Astrocyte of the cerebellum (primary cell): ENCODE measurements at regions not wholly inside any gene's neighbourhood (a gene's known extent, or its start where the extent isn't known, plus 50 kb on each side); places are given as distances from the start of the nearest gene placed in this dataset.
"Not testable (repeated sequence)": the region's sequence is repeated elsewhere in the genome, so short reads cannot be mapped to it uniquely, and the experiment has no call there.

Experiments used
- DNase-seq: peaks from one replicate; pipeline ENCODE4 v3.0.0-alpha.2; 2011; ENCODE audit warnings: low read depth
- H3K4me3 ChIP-seq: 2 replicates; pipeline ENCODE4 v1.5.1; 2011; ENCODE audit warnings: mild to moderate bottlenecking, low read depth, low read length, moderate library complexity
- CTCF ChIP-seq: IDR thresholded peaks from 2 replicates; pipeline ENCODE4 v1.5.1; 2012; ENCODE audit warnings: low read length, low read depth, moderate library complexity, mild to moderate bottlenecking; ENCODE audit errors: missing control alignments
- in situ Hi-C: cut with HindIII; loops from 2 replicates; pipeline ENCODE4 v1.10.0; 2017; ENCODE audit warnings: low sequenced_read_pairs

DNA sequence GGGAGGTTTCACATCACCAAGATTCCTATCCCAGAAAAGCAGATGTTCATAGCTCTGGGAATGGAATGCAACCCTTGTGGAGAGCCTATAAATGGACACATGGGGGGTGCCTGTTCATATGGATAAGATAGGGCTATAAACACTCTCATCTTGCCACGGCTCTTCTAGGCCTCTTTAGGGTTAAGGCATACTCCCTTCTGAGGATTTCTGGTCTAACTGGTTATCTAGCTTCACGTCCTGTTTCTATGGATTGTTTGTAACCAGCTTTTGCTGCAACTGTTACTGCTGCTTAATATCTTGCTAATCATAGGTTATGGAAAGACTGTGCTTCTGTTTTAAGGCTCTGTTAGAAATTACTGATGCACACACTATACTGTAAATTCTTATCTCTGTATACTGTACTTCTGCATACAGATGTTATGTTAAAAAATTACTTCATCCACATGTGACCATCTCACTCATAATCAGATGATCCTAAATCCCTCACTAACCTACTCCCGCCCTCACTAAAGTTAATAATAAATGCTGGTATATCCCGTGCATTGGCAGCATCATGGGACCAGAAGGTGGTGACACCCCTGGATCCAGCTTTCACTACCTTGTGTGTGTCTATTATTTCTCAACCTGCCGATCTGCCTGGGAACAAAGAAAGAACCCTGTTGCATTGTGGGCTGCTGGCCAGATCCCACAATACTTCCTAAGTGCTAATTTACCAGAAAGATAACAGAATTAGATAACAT lies 68.7 kb downstream of the PRKAB2 start:
- H3K4me3 ChIP-seq, DNase-seq, in situ Hi-C loops: not testable (repeated sequence)

GRCh38 chr1:147099192-147099591 lies 73.1 kb downstream of the PRKAB2 start:
- H3K4me3 ChIP-seq: no peak overlapping the region
- TF ChIP-seq CTCF: no peak
- in situ Hi-C loops: no loop called here
- DNase-seq: no peak

GRCh38 chr1:147098338-147098973 lies 73.8 kb downstream of the PRKAB2 start:
- in situ Hi-C loops, DNase-seq, H3K4me3 ChIP-seq: not testable (repeated sequence)
- peak; percentile 25 for TF ChIP-seq CTCF

DNA sequence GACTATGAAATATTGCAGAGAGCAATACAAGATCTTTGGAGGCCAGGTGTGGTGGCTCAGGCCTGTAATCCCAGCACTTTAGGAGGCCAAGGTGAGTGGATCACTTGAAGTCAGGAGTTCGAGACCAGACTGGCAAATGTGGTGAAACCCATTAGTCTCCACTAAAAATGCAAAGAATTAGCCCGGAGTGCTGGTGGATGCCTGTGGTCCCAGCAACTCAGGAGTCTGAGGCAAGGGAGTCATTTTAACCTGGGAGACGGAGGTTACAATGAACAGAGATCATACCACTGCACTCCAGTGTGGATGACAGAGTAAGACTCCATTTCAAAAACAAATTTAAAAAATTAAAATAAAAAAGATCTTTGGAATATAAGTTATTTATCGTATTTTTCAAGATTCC lies 76.6 kb downstream of the PRKAB2 start:
- no peak for TF ChIP-seq CTCF
- in situ Hi-C loops: no loop called here
- no peak for DNase-seq
- H3K4me3 ChIP-seq: no peak overlapping the region

DNA sequence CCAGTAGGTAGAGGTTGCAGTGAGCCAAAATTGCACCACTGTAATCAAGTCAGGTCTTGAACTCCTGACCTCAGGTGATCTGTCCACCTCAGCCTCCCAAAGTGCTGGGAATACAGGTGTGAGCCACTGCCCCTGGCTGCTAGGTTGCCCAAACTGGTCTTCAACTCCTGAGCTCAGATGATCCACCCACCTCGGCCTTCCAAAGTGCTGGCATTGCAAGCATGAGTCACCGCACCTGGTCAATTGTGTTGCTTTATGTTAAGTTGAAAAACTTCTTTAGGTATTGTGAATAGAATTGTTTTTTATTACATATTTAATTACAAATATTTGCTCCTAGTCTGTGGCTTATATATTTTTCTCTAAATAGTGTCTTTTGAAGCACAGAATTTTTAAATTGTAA lies 80.5 kb downstream of the PRKAB2 start:
- DNase-seq: no peak
- TF ChIP-seq CTCF: no peak
- in situ Hi-C loops: no loop called here
- H3K4me3 ChIP-seq: no peak overlapping the region

DNA sequence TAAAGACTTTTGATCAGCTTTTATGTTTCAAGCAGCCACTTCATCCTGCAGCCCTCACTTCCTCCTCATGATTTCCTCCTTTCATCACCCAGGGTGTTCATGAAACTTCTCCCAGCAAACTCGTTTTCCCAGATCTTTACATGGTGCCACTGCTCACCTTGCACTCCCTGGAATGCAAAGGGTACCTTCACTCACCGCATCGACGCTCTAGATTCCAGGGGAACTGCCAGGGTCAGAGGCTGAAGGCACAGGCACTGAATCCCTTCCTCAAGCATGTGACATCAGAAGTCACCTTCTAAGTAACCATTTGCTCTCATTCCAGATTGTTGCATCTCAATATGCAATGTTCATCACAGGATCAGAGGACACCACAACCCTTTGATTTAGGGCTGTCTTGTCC lies 82.8 kb downstream of the PRKAB2 start:
- no peak for TF ChIP-seq CTCF
- no peak for DNase-seq
- in situ Hi-C loops: no loop called here
- H3K4me3 ChIP-seq: no peak overlapping the region

DNA sequence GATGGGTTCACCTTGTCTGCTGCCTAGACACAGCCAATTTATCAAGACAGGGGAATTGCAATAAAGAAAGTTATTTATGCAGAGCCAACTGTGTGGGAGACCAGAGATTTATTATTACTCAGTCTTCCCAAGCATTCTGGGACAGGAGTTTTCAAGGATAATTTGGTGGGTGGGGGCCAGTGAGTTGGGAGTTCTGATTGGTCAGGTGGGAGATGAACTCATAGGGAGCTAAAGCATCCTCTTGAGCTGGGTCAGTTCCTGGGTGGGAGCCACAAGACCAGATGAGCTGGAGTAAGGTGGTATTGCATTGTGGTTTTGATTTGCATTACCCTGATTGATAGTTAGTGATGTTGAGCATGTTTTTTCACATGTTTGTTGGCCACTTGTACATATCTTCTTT lies 86.1 kb downstream of the PRKAB2 start:
- no peak overlapping the region for H3K4me3 ChIP-seq
- in situ Hi-C loops: no loop called here
- DNase-seq: no peak
- no peak for TF ChIP-seq CTCF
